Thyroid gland (tissue), 4 donors: ENCODE measurements at regions not wholly inside any gene's neighbourhood (a gene's known extent, or its start where the extent isn't known, plus 50 kb on each side); places are given as distances from the start of the nearest gene placed in this dataset.
"Not testable (repeated sequence)": the region's sequence is repeated elsewhere in the genome, so short reads cannot be mapped to it uniquely, and the experiment has no call there.

ENCODE experiments used
- DNase-seq, 2 donors: peaks; one replicate each; pipeline ENCODE4 v3.0.0-alpha.2; 2019
- H3K27ac ChIP-seq, 3 donors: fragments of 200-600 bp; sonication (generic); 1 replicate in 2 of 3; 2 replicates in 1 of 3; pipeline ENCODE4 v1.5.1; 2016 to 2019; ENCODE audit warnings: mild to moderate bottlenecking in 1 of 3, moderate library complexity in 1 of 3
- H3K27me3 ChIP-seq: fragments of 200-600 bp; sonication (generic); one replicate; pipeline ENCODE4 v1.5.1; 2019
- H3K36me3 ChIP-seq, 2 donors: fragments of 200-600 bp; sonication (generic); one replicate each; pipeline ENCODE4 v1.5.1; 2016 to 2019
- H3K4me1 ChIP-seq, 2 donors: fragments of 200-600 bp; sonication (generic); one replicate each; pipeline ENCODE4 v1.5.1; 2017 to 2019
- H3K4me3 ChIP-seq, 3 donors: fragments of 200-600 bp; sonication (generic); replicated peaks in 1 of 3; 1 replicate in 2 of 3; 2 replicates in 1 of 3; pipeline ENCODE4 v1.5.1; 2016; ENCODE audit warnings: mild to moderate bottlenecking in 1 of 3
- H3K9me3 ChIP-seq: fragments of 200-600 bp; sonication (generic); one replicate; pipeline ENCODE4 v1.5.1; 2017
- CTCF ChIP-seq, 6 experiments: fragments of 200-600 bp in 3 of 6; fragments of 450-650 bp in 3 of 6; sonication (generic) in 3 of 6; IDR thresholded peaks; one replicate each; pipeline ENCODE4 v1.5.1; 2016 to 2019; ENCODE audit warnings: antibody characterized with exemption in 6 of 6, mild to moderate bottlenecking in 2 of 6, inconsistent platforms in 1 of 6, moderate library complexity in 1 of 6
- POLR2A ChIP-seq, 2 donors: fragments of 450-650 bp; IDR thresholded peaks; one replicate each; pipeline ENCODE4 v1.6.1; 2017; ENCODE audit warnings: antibody characterized with exemption in 2 of 2, mild to moderate bottlenecking in 2 of 2, moderate library complexity in 1 of 2
- WGBS, 2 donors: methylation state at CpG; one replicate each; pipeline ENCODE4 v1.1.5; 2017; 5-methylcytosine and 5-hydroxymethylcytosine counted together
- intact Hi-C: fragments of 100-400 bp; cut with DNase I; formaldehyde crosslinking; loops from one replicate; pipeline ENCODE4 v1.15.1; 2023

- Histone ChIP-seq H3K36me3 (no peaks in the 10 kb centered on the region), H3K27ac (no peak overlapping the region), H3K9me3 (no peaks in the 10 kb centered on the region), H3K4me1 (no peaks in the 10 kb centered on the region), H3K27me3 (no peaks in the 10 kb centered on the region), H3K4me3 (no peak overlapping the region)
- no peak for DNase-seq
- no peak for TF ChIP-seq POLR2A (IDR thresholded peaks at IDR 0.05)
- no peak for TF ChIP-seq CTCF (IDR thresholded peaks at IDR 0.05)
- intact Hi-C loops: no loop called here
Observed at GRCh38 chr7:124643311-124643811, 122.2 kb downstream of the GPR37 start.

GRCh38 chr7:124635416-124635815 lies 130.2 kb downstream of the GPR37 start:
- Histone ChIP-seq H3K4me1 (no peaks in the 10 kb centered on the region), H3K9me3 (no peaks in the 10 kb centered on the region), H3K27ac (no peak overlapping the region), H3K4me3 (no peak overlapping the region), H3K36me3 (no peaks in the 10 kb centered on the region), H3K27me3 (no peaks in the 10 kb centered on the region)
- WGBS, 2 donors: 34 to 43% methylated on average over 1 of the region's 1 CpG
- intact Hi-C loops: no loop called here
- DNase-seq: no peak
- TF ChIP-seq POLR2A (IDR thresholded peaks at IDR 0.05) (no peak), CTCF (IDR thresholded peaks at IDR 0.05) (no peak)

GRCh38 chr7:124633740-124634139 lies 131.9 kb downstream of the GPR37 start:
- DNase-seq: no peak
- H3K4me1 ChIP-seq: no peaks in the 10 kb centered on the region
- intact Hi-C loops: no loop called here
- no peak overlapping the region for H3K27ac ChIP-seq
- TF ChIP-seq POLR2A (IDR thresholded peaks at IDR 0.05): no peak
- no peak for TF ChIP-seq CTCF (IDR thresholded peaks at IDR 0.05)
- H3K27me3 ChIP-seq: no peaks in the 10 kb centered on the region
- 79 to 86% methylated on average over 6 of the region's 6 CpGs for WGBS, 2 donors
- H3K9me3 ChIP-seq: no peaks in the 10 kb centered on the region
- no peak overlapping the region for H3K4me3 ChIP-seq
- H3K36me3 ChIP-seq: no peaks in the 10 kb centered on the region

GRCh38 chr7:124630395-124630794 lies 135.2 kb downstream of the GPR37 start:
- intact Hi-C loops: no loop called here
- 86 to 87% methylated on average over 3 of the region's 3 CpGs for WGBS, 2 donors
- H3K4me3 ChIP-seq: no peak overlapping the region
- no peak for TF ChIP-seq CTCF (IDR thresholded peaks at IDR 0.05)
- TF ChIP-seq POLR2A (IDR thresholded peaks at IDR 0.05): no peak
- no peaks in the 10 kb centered on the region for H3K4me1 ChIP-seq
- no peaks in the 10 kb centered on the region for H3K27me3 ChIP-seq
- no peak for DNase-seq
- no peaks in the 10 kb centered on the region for H3K36me3 ChIP-seq
- H3K9me3 ChIP-seq: no peaks in the 10 kb centered on the region
- no peak overlapping the region for H3K27ac ChIP-seq

GRCh38 chr7:124618871-124619270 lies 146.7 kb downstream of the GPR37 start:
- no peak for DNase-seq
- TF ChIP-seq CTCF (IDR thresholded peaks at IDR 0.05): no peak
- no peak for TF ChIP-seq POLR2A (IDR thresholded peaks at IDR 0.05)
- no peak overlapping the region for H3K4me3 ChIP-seq
- H3K4me1 ChIP-seq: no peaks in the 10 kb centered on the region
- no peak overlapping the region for H3K27ac ChIP-seq
- no peaks in the 10 kb centered on the region for H3K9me3 ChIP-seq
- intact Hi-C loops: no loop called here
- 89 to 92% methylated on average over 1 of the region's 1 CpG for WGBS, 2 donors
- no peaks in the 10 kb centered on the region for H3K36me3 ChIP-seq
- no peaks in the 10 kb centered on the region for H3K27me3 ChIP-seq

- WGBS, 2 donors: 78 to 82% methylated on average over 2 of the region's 2 CpGs
- H3K4me3 ChIP-seq, H3K36me3 ChIP-seq, H3K4me1 ChIP-seq, H3K9me3 ChIP-seq, DNase-seq, H3K27ac ChIP-seq, H3K27me3 ChIP-seq, intact Hi-C loops: not testable (repeated sequence)
Observed at GRCh38 chr7:124618051-124618450, 147.5 kb downstream of the GPR37 start.
